ENCODE measurements at regions not wholly inside any gene's neighbourhood (a gene's known extent, or its start where the extent isn't known, plus 50 kb on each side); places are given as distances from the start of the nearest gene placed in this dataset.

- no peak overlapping the region for H3K4me3 ChIP-seq (ENCODE audit: low read length in 3 of 3)
- no peaks in the 10 kb centered on the region for H3K27me3 ChIP-seq (ENCODE audit: control insufficient read depth, insufficient read depth, low read length)
- peaks cover 0 to 2% (median 0%) of the 10 kb centered on the region in 3 donors for H3K4me1 ChIP-seq (ENCODE audit: control insufficient read depth in 2 of 3, insufficient read depth in 2 of 3, low read depth in 1 of 3, low read length in 3 of 3)
- FAIRE-seq, result no peak
- DNase-seq, result peak in 2 of 5 donors; percentile 20 to 25
- no peaks in the 10 kb centered on the region for H3K36me3 ChIP-seq (ENCODE audit: control insufficient read depth in 2 of 3, insufficient read depth in 3 of 3, low read length in 3 of 3)
- no peak overlapping the region for H3K27ac ChIP-seq (ENCODE audit: low read depth in 2 of 2, low read length in 2 of 2)
- H3K9ac ChIP-seq (ENCODE audit: low read length in 3 of 3), result no peak overlapping the region
- TF ChIP-seq, protein P1, sequence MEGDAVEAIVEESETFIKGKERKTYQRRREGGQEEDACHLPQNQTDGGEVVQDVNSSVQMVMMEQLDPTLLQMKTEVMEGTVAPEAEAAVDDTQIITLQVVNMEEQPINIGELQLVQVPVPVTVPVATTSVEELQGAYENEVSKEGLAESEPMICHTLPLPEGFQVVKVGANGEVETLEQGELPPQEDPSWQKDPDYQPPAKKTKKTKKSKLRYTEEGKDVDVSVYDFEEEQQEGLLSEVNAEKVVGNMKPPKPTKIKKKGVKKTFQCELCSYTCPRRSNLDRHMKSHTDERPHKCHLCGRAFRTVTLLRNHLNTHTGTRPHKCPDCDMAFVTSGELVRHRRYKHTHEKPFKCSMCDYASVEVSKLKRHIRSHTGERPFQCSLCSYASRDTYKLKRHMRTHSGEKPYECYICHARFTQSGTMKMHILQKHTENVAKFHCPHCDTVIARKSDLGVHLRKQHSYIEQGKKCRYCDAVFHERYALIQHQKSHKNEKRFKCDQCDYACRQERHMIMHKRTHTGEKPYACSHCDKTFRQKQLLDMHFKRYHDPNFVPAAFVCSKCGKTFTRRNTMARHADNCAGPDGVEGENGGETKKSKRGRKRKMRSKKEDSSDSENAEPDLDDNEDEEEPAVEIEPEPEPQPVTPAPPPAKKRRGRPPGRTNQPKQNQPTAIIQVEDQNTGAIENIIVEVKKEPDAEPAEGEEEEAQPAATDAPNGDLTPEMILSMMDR (IDR thresholded peaks at IDR 0.05; ENCODE audit: borderline replicate concordance, extremely low read depth, insufficient read depth), result no peak
- H3K9me3 ChIP-seq (ENCODE audit: control insufficient read depth in 2 of 3, insufficient read depth in 1 of 3, low read length in 3 of 3), result no peaks in the 10 kb centered on the region
- intact Hi-C loops (cut with DNase I), result no loop called here
Measured at GRCh38 chr16:50464325-50465290, 83.6 kb upstream of the NKD1 start.

GRCh38 chr16:50463581-50464324 is 84.4 kb upstream of the NKD1 start:
- DNase-seq (no peak), FAIRE-seq (no peak)
- TF ChIP-seq, protein P1 (IDR thresholded peaks at IDR 0.05; ENCODE audit: borderline replicate concordance, extremely low read depth, insufficient read depth), result no peak
- Histone ChIP-seq H3K4me3 (ENCODE audit: low read length in 3 of 3) (no peak overlapping the region), H3K9me3 (ENCODE audit: control insufficient read depth in 2 of 3, insufficient read depth in 1 of 3, low read length in 3 of 3) (no peaks in the 10 kb centered on the region), H3K4me1 (ENCODE audit: control insufficient read depth in 2 of 3, insufficient read depth in 2 of 3, low read depth in 1 of 3, low read length in 3 of 3) (peaks cover 0 to 2% (median 0%) of the 10 kb centered on the region in 3 donors), H3K36me3 (ENCODE audit: control insufficient read depth in 2 of 3, insufficient read depth in 3 of 3, low read length in 3 of 3) (no peaks in the 10 kb centered on the region), H3K27me3 (ENCODE audit: control insufficient read depth, insufficient read depth, low read length) (no peaks in the 10 kb centered on the region), H3K9ac (ENCODE audit: low read length in 3 of 3) (no peak overlapping the region), H3K27ac (ENCODE audit: low read depth in 2 of 2, low read length in 2 of 2) (no peak overlapping the region)
- intact Hi-C loops (cut with DNase I), result no loop called here

- no peak for FAIRE-seq
- DNase-seq, result no peak
- TF ChIP-seq, protein P1 (IDR thresholded peaks at IDR 0.05; ENCODE audit: borderline replicate concordance, extremely low read depth, insufficient read depth), result no peak
- intact Hi-C loops (cut with DNase I), result no loop called here
- no peaks in the 10 kb centered on the region for H3K9me3 ChIP-seq (ENCODE audit: control insufficient read depth in 2 of 3, insufficient read depth in 1 of 3, low read length in 3 of 3)
- no peak overlapping the region for H3K4me3 ChIP-seq (ENCODE audit: low read length in 3 of 3)
- H3K9ac ChIP-seq (ENCODE audit: low read length in 3 of 3), result no peak overlapping the region
- H3K27ac ChIP-seq (ENCODE audit: low read depth in 2 of 2, low read length in 2 of 2), result no peak overlapping the region
- H3K36me3 ChIP-seq (ENCODE audit: control insufficient read depth in 2 of 3, insufficient read depth in 3 of 3, low read length in 3 of 3), result no peaks in the 10 kb centered on the region
- H3K27me3 ChIP-seq (ENCODE audit: control insufficient read depth, insufficient read depth, low read length), result no peaks in the 10 kb centered on the region
- H3K4me1 ChIP-seq (ENCODE audit: control insufficient read depth in 2 of 3, insufficient read depth in 2 of 3, low read depth in 1 of 3, low read length in 3 of 3), result peaks cover 0 to 2% (median 0%) of the 10 kb centered on the region in 3 donors
Measured at GRCh38 chr16:50462793-50463507, 85.2 kb upstream of the NKD1 start.
